ENCODE measurements at regions not wholly inside any gene's neighbourhood (a gene's known extent, or its start where the extent isn't known, plus 50 kb on each side); places are given as distances from the start of the nearest gene placed in this dataset.
A peak's percentile ranks its signal among the peaks of the same experiment; 100 is the strongest.

DNA sequence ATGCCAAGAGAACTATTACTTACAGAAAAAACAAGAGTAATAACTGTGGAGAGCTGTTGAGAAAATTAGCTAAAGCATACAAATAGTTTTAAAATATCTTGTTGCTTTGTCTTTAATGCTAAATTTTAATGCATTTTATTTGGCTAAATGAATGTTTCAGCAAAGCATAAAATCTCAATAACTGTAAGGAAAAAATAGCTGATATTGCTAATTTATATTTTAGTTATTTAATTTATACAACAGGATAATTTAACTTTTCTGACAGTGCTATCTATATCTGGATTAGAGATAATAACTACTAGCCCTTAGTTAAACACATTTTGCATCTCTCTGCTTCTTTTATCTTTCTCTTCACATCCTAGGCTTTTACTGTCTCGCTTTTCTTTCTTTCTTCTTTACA lies 1014.9 kb upstream of the COX7C start:
- no peaks in the 10 kb centered on the region for H3K27me3 ChIP-seq (ENCODE audit: control insufficient read depth, insufficient read depth, low read length)
- no peak for DNase-seq (ENCODE audit: low read depth)
- TF ChIP-seq, protein P1, sequence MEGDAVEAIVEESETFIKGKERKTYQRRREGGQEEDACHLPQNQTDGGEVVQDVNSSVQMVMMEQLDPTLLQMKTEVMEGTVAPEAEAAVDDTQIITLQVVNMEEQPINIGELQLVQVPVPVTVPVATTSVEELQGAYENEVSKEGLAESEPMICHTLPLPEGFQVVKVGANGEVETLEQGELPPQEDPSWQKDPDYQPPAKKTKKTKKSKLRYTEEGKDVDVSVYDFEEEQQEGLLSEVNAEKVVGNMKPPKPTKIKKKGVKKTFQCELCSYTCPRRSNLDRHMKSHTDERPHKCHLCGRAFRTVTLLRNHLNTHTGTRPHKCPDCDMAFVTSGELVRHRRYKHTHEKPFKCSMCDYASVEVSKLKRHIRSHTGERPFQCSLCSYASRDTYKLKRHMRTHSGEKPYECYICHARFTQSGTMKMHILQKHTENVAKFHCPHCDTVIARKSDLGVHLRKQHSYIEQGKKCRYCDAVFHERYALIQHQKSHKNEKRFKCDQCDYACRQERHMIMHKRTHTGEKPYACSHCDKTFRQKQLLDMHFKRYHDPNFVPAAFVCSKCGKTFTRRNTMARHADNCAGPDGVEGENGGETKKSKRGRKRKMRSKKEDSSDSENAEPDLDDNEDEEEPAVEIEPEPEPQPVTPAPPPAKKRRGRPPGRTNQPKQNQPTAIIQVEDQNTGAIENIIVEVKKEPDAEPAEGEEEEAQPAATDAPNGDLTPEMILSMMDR (IDR thresholded peaks at IDR 0.05; ENCODE audit: insufficient read depth, low read length, severe bottlenecking): no peak
- no peaks in the 10 kb centered on the region for H3K36me3 ChIP-seq (ENCODE audit: control insufficient read depth, insufficient read depth, low read length)
- FAIRE-seq: no peak
- no peak overlapping the region for H3K4me3 ChIP-seq (ENCODE audit: low read depth, low read length)

DNA sequence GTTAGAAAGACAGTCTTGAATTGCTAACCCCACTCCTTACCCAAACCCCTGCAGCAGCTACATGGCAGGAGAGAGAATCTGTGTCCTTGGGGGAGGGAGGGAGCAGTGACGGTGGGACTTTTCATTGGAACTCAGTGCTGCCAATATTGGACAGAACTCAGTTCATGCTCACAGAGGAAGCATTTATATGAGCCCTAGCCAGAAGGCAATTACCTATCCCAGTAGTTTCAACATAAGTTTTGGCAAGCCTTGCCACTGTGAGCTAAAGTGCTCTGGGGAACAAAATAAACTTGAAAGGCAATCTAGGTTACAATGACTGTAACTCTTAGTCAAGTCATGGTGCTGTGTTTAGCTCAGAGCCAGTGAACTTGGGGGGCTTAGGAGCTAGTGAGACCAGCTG lies 1013.4 kb upstream of the COX7C start:
- Histone ChIP-seq H3K36me3 (ENCODE audit: control insufficient read depth, insufficient read depth, low read length) (no peaks in the 10 kb centered on the region), H3K4me3 (ENCODE audit: low read depth, low read length) (no peak overlapping the region), H3K27me3 (ENCODE audit: control insufficient read depth, insufficient read depth, low read length) (no peaks in the 10 kb centered on the region)
- FAIRE-seq: no peak
- DNase-seq (ENCODE audit: low read depth): no peak
- TF ChIP-seq, protein P1 (IDR thresholded peaks at IDR 0.05; ENCODE audit: insufficient read depth, low read length, severe bottlenecking): no peak

DNA sequence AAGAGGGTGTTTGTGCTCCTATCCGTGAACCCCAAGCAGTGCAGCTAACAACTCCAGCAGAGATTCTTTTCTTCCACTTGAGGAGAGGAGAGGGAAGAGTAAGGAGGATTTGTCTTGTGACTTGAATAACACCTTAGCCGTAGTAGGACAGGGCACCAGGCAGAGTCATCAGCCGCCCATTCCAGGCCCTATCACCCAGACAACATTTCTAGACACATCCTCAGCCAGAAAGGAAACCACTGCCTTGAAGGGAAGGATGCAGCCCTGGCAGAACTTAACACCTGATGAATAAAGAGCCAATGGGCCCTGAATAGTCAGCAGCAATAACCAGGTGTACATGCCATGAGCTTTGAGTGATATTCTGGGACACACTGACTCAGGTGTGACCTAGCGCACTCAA lies 1013.0 kb upstream of the COX7C start:
- no peak for FAIRE-seq
- H3K36me3 ChIP-seq (ENCODE audit: control insufficient read depth, insufficient read depth, low read length): no peaks in the 10 kb centered on the region
- no peak overlapping the region for H3K4me3 ChIP-seq (ENCODE audit: low read depth, low read length)
- H3K27me3 ChIP-seq (ENCODE audit: control insufficient read depth, insufficient read depth, low read length): no peaks in the 10 kb centered on the region
- DNase-seq (ENCODE audit: low read depth): no peak
- TF ChIP-seq, protein P1 (IDR thresholded peaks at IDR 0.05; ENCODE audit: insufficient read depth, low read length, severe bottlenecking): no peak

DNA sequence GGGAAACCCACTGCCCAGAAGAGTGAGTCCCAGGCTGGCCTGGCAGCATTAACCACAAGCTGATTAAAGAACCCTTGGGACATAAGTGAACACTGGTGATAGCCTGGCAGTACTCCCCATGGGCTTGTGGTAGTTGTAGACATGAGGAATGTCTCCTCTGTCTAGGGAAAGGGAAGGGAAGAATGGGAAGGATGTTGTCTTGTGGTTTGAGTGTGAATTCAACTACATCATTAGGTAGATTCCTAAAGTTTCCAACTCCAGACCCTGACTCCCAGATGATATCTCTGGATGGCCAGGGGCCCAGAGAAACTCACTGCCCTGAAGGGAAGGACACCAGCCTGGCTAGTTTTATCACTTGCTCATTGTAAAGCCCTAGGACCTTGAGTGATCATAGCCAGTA lies 1012.4 kb upstream of the COX7C start:
- Histone ChIP-seq H3K4me3 (ENCODE audit: low read depth, low read length) (no peak overlapping the region), H3K27me3 (ENCODE audit: control insufficient read depth, insufficient read depth, low read length) (no peaks in the 10 kb centered on the region), H3K36me3 (ENCODE audit: control insufficient read depth, insufficient read depth, low read length) (no peaks in the 10 kb centered on the region)
- TF ChIP-seq, protein P1 (IDR thresholded peaks at IDR 0.05; ENCODE audit: insufficient read depth, low read length, severe bottlenecking): no peak
- FAIRE-seq (no peak), DNase-seq (ENCODE audit: low read depth) (no peak)

DNA sequence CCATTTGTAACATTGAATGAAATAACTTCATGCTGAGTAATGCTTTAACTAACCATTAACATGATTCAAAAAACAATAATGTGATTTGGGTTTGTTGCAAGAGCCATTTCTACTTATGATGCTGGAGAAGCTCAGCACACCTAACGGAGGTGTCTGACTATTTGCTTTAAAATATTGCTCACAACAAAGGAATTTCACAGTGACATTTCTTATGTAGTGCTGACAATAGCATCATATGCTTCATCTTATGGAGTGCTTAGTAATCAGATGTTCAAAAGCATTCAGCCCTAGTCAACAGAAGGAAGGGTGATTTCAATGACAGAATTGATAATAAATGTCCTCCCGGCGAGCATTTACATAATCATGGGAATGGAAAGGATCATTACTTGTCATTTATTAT lies 1003.3 kb upstream of the COX7C start:
- no peak for FAIRE-seq
- H3K36me3 ChIP-seq (ENCODE audit: control insufficient read depth, insufficient read depth, low read length): no peaks in the 10 kb centered on the region
- peak; percentile 10 for DNase-seq (ENCODE audit: low read depth)

DNA sequence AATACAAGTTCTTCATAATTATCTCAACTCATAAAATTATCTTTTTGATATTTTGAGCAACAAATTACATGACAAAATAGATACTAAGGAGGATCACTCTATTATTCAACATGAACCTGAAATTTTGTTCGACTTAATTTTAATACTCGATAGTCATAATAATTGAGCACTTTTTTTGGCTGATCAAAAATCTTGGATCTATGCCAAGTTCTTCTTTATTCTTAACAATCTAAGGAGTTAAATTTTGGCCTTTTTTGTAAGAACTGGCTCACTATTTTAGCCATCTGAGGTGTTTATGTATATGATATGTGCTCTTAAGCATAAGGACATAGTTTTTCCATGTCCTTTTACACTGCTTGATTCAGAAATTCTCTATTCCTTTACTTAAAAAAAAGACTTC lies 996.1 kb upstream of the COX7C start:
- FAIRE-seq (no peak), DNase-seq (ENCODE audit: low read depth) (no peak)
- Histone ChIP-seq H3K27me3 (ENCODE audit: control insufficient read depth, insufficient read depth, low read length) (no peaks in the 10 kb centered on the region), H3K36me3 (ENCODE audit: control insufficient read depth, insufficient read depth, low read length) (no peaks in the 10 kb centered on the region), H3K4me3 (ENCODE audit: low read depth, low read length) (no peak overlapping the region)
- TF ChIP-seq, protein P1 (IDR thresholded peaks at IDR 0.05; ENCODE audit: insufficient read depth, low read length, severe bottlenecking): no peak

More for the DNA sequence above, 1003.3 kb upstream of the COX7C start:
- Histone ChIP-seq H3K4me3 (ENCODE audit: low read depth, low read length) (no peak overlapping the region), H3K27me3 (ENCODE audit: control insufficient read depth, insufficient read depth, low read length) (no peaks in the 10 kb centered on the region)
- TF ChIP-seq, protein P1 (IDR thresholded peaks at IDR 0.05; ENCODE audit: insufficient read depth, low read length, severe bottlenecking): no peak
